Suprapubic skin (tissue), 3 donors: ENCODE measurements at regions not wholly inside any gene's neighbourhood (a gene's known extent, or its start where the extent isn't known, plus 50 kb on each side); places are given as distances from the start of the nearest gene placed in this dataset.

Experiments used
- CTCF ChIP-seq, 2 donors: fragments of 200-600 bp in 1 of 2; fragments of 450-650 bp in 1 of 2; sonication (generic) in 1 of 2; IDR thresholded peaks; one replicate each; pipeline ENCODE4 v1.5.1; 2016 to 2019; ENCODE audit warnings: antibody characterized with exemption in 2 of 2, mild to moderate bottlenecking in 1 of 2, moderate library complexity in 1 of 2
- EP300 ChIP-seq: sonication (generic); formaldehyde crosslinking; IDR thresholded peaks from one replicate; pipeline ENCODE4 v1.6.1; 2017; ENCODE audit warnings: antibody characterized with exemption
- POLR2A ChIP-seq, 2 donors: fragments of 450-650 bp; IDR thresholded peaks; one replicate each; pipeline ENCODE4 v1.6.1; 2017; ENCODE audit warnings: antibody characterized with exemption in 2 of 2, mild to moderate bottlenecking in 2 of 2, moderate library complexity in 2 of 2

DNA sequence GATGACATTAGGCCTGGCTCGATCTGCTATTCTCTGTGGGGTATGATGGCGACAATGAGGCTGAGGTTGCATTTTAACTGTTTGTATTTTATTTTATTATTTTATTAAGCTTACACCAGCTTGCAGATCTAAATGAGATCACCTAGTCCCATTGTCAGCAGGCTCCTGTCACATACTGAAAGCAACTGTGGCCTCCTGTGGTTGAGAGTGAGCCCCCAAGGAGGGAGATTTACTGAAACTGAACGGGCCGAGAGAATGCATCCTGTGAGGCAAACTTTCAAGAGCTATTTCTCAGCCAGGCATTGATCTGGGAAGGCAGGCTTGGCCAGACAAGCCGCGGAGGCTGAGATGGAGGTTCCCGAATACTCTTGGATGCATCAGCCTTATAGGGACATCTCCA lies 210.4 kb upstream of the ARRDC4 start:
- TF ChIP-seq CTCF (IDR thresholded peaks at IDR 0.05): no peak
- no peak for TF ChIP-seq POLR2A (IDR thresholded peaks at IDR 0.05)
- no peak for TF ChIP-seq EP300
